ENCODE measurements at regions not wholly inside any gene's neighbourhood (a gene's known extent, or its start where the extent isn't known, plus 50 kb on each side); places are given as distances from the start of the nearest gene placed in this dataset.
"Not testable (repeated sequence)": the region's sequence is repeated elsewhere in the genome, so short reads cannot be mapped to it uniquely, and the experiment has no call there.

DNA sequence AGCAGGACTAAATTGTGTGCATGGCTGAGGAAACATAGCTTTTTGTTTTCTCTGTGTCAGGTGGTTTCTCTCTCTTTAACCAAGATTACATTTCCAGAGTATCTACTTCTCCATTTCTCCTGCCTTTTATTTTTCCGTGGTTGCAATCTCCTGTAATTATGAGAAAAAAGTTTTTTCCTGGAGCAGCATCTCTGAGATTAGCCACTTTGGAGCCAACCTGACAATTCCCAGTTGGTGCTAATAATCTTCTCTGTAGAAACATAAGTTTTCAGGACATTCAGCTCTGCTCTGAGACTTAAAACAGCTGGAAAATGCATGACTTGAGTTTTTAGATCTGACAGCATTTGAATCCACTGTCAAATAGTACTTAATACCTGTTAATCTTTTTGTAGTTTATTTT, 67.1 kb upstream of the GAS1 start:
- 16 to 46% (median 26%) methylated on average over 1 of the region's 1 CpG for WGBS, 3 donors
- TF ChIP-seq, protein P1, sequence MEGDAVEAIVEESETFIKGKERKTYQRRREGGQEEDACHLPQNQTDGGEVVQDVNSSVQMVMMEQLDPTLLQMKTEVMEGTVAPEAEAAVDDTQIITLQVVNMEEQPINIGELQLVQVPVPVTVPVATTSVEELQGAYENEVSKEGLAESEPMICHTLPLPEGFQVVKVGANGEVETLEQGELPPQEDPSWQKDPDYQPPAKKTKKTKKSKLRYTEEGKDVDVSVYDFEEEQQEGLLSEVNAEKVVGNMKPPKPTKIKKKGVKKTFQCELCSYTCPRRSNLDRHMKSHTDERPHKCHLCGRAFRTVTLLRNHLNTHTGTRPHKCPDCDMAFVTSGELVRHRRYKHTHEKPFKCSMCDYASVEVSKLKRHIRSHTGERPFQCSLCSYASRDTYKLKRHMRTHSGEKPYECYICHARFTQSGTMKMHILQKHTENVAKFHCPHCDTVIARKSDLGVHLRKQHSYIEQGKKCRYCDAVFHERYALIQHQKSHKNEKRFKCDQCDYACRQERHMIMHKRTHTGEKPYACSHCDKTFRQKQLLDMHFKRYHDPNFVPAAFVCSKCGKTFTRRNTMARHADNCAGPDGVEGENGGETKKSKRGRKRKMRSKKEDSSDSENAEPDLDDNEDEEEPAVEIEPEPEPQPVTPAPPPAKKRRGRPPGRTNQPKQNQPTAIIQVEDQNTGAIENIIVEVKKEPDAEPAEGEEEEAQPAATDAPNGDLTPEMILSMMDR (IDR thresholded peaks at IDR 0.05): no peak
- no peaks in the 10 kb centered on the region for H3K27me3 ChIP-seq (ENCODE audit: insufficient read depth in 3 of 3, low read length in 2 of 3)
- DNase-seq (no peak), ATAC-seq (no peak)
- intact Hi-C loops (cut with DNase I): no loop called here
- no peak overlapping the region for H3K27ac ChIP-seq
- H3K4me1 ChIP-seq: no peaks in the 10 kb centered on the region
- no peaks in the 10 kb centered on the region for H3K9me3 ChIP-seq
- no peak overlapping the region for H3K4me3 ChIP-seq
- no peaks in the 10 kb centered on the region for H3K36me3 ChIP-seq (ENCODE audit: insufficient read depth in 1 of 2, low read depth in 1 of 2)

DNA sequence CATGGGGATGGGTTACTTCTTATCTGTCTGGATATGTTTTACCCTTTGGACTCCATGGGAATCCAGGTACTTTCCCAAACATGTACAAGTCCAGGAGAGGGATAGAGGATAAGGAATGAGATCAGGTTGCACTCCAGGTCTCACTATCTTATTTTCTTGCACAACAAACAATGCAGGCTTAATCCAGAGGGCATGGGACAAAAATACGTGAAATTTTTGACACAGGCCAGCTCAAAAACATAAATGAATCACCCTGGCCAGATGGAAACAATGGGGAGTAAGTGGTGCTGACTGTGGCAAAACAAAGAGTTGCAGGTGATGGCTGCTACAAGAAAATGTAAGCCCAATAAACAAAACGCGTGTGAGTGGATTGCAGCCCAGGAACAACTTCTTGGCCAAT, 69.4 kb upstream of the GAS1 start:
- TF ChIP-seq, protein P1 (IDR thresholded peaks at IDR 0.05): no peak
- Histone ChIP-seq H3K36me3 (ENCODE audit: insufficient read depth in 1 of 2, low read depth in 1 of 2) (no peaks in the 10 kb centered on the region), H3K27ac (no peak overlapping the region), H3K9me3 (no peaks in the 10 kb centered on the region), H3K4me1 (no peaks in the 10 kb centered on the region), H3K4me3 (no peak overlapping the region), H3K27me3 (ENCODE audit: insufficient read depth in 3 of 3, low read length in 2 of 3) (no peaks in the 10 kb centered on the region)
- DNase-seq: no peak
- ATAC-seq: no peak
- intact Hi-C loops (cut with DNase I): no loop called here
- 80 to 97% (median 91%) methylated on average over 3 of the region's 3 CpGs for WGBS, 3 donors

DNA sequence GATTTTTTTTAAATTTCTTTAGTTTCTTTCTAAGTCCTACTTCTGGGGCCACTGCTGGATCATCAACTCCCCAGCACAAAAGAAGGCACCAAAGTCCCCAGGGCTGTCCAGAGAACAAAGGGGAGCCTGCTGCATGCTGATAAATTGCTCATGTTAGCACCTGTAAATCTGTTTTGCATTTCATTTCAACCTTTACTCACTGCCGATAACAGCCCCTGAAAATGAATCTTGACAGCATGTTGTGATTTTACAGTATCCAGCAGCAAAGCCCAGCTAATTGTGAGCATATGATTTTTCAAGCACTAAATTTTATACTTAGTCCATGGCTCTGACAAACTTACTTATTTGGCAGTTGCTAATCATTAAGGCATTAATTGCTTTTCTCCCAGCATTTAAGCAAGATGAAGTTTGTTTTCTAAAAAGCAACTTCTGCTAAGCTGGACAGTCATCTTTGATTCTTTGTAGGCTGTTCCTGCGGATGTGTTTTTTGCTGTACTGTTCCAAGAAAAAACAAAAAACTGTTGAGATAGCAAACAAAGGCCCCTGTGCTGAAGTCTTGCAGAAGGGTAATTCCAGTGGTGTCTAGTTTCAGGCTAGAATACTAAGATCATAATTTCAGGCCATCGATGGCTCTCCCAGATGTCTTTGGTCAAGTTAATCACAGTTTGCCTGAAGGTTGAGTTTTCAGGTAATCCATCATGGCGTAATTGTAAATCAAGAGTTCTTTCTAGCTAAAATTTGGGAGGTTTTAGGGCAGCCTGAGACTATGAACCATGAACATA, 73.1 kb upstream of the GAS1 start:
- Histone ChIP-seq H3K36me3 (ENCODE audit: insufficient read depth in 1 of 2, low read depth in 1 of 2) (no peaks in the 10 kb centered on the region), H3K27me3 (ENCODE audit: insufficient read depth in 3 of 3, low read length in 2 of 3) (no peaks in the 10 kb centered on the region), H3K4me3 (no peak overlapping the region), H3K9me3 (no peaks in the 10 kb centered on the region), H3K4me1 (no peaks in the 10 kb centered on the region), H3K27ac (no peak overlapping the region)
- ATAC-seq: no peak
- TF ChIP-seq, protein P1 (IDR thresholded peaks at IDR 0.05): no peak
- intact Hi-C loops (cut with DNase I): no loop called here
- no peak for DNase-seq
- 65 to 78% (median 67%) methylated on average over 4 of the region's 4 CpGs for WGBS, 3 donors

DNA sequence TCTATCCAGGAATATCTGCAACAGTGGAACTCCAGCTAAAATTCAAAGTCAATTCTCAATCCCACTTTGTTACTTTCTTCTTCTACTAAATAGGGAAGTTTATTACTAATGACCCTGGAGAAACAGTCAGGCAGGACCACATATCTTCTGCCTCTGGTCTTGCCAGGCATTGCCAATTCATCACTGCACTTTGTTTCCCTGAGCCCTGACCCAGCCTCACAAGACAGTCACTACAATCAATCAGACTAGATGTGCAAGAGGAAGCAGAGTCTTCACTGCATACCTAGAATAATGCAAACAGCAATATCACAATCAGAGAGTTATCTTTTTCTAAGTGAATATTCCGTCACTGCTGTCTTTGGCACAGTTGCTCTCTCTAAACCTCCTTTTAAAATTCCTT, 74.9 kb upstream of the GAS1 start:
- no peak overlapping the region for H3K4me3 ChIP-seq
- no peak for ATAC-seq
- WGBS, 3 donors: 93 to 98% (median 94%) methylated on average over 1 of the region's 1 CpG
- H3K4me1 ChIP-seq: no peaks in the 10 kb centered on the region
- no peaks in the 10 kb centered on the region for H3K9me3 ChIP-seq
- intact Hi-C loops (cut with DNase I): no loop called here
- TF ChIP-seq, protein P1 (IDR thresholded peaks at IDR 0.05): no peak
- DNase-seq: no peak
- H3K27ac ChIP-seq: no peak overlapping the region
- H3K27me3 ChIP-seq (ENCODE audit: insufficient read depth in 3 of 3, low read length in 2 of 3): no peaks in the 10 kb centered on the region
- no peaks in the 10 kb centered on the region for H3K36me3 ChIP-seq (ENCODE audit: insufficient read depth in 1 of 2, low read depth in 1 of 2)

- intact Hi-C loops (cut with DNase I): no loop called here
- TF ChIP-seq, protein P1 (IDR thresholded peaks at IDR 0.05): no peak
- H3K4me1 ChIP-seq: no peaks in the 10 kb centered on the region
- DNase-seq: no peak
- ATAC-seq: no peak
- H3K9me3 ChIP-seq: no peaks in the 10 kb centered on the region
- H3K27me3 ChIP-seq (ENCODE audit: insufficient read depth in 3 of 3, low read length in 2 of 3): no peaks in the 10 kb centered on the region
- H3K36me3 ChIP-seq (ENCODE audit: insufficient read depth in 1 of 2, low read depth in 1 of 2): no peaks in the 10 kb centered on the region
- H3K27ac ChIP-seq: no peak overlapping the region
- H3K4me3 ChIP-seq: no peak overlapping the region
Observed at GRCh38 chr9:87026204-87026603, 78.9 kb upstream of the GAS1 start.

DNA sequence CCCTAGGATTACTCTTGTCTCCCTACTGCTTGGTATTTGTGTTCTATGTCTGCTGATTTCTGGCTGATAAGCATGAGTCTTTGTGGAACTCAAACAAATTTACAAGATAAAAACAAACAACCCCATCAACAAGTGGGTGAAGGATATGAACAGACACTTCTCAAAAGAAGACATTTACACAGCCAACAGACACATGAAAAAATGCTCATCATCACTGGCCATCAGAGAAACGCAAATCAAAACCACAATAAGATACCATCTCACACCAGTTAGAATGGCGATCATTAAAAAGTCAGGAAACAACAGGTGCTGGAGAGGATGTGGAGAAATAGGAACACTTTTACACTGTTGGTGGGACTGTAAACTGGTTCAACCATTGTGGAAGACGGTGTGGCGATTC, 81.5 kb upstream of the GAS1 start:
- ATAC-seq; H3K27me3 ChIP-seq (ENCODE audit: insufficient read depth in 3 of 3, low read length in 2 of 3); H3K4me1 ChIP-seq; H3K36me3 ChIP-seq (ENCODE audit: insufficient read depth in 1 of 2, low read depth in 1 of 2); H3K4me3 ChIP-seq; H3K27ac ChIP-seq; intact Hi-C loops (cut with DNase I); H3K9me3 ChIP-seq; DNase-seq: not testable (repeated sequence)
- 92 to 100% (median 93%) methylated on average over 3 of the region's 4 CpGs for WGBS, 3 donors

All from psoas muscle (tissue), 7 donors.